GM23338 (cell line): ENCODE measurements at regions not wholly inside any gene's neighbourhood (a gene's known extent, or its start where the extent isn't known, plus 50 kb on each side); places are given as distances from the start of the nearest gene placed in this dataset.

Experiments
- CREB1 ChIP-seq: fragments of 250-450 bp; sonication (Bioruptor Pico); IDR thresholded peaks from 2 replicates; pipeline ENCODE4 v1.5.0; 2020; ENCODE audit warnings: low read depth, mild to moderate bottlenecking, moderate library complexity
- ETS1 ChIP-seq: IDR thresholded peaks from 2 replicates; pipeline ENCODE4 v1.6.1; 2016; ENCODE audit warnings: antibody characterized with exemption
- EZH2 ChIP-seq: fragments of 200-600 bp; sonication (generic); IDR thresholded peaks from one replicate; pipeline ENCODE4 v1.8.0; 2017; ENCODE audit warnings: antibody characterized with exemption, mild to moderate bottlenecking, low read depth; ENCODE audit not compliant: unreplicated experiment
- EZH2phosphoT487 ChIP-seq: fragments of 200-600 bp; sonication (generic); IDR thresholded peaks from one replicate; pipeline ENCODE4 v1.8.1; 2018; ENCODE audit warnings: antibody characterized with exemption; ENCODE audit not compliant: unreplicated experiment
- JUNB ChIP-seq: IDR thresholded peaks from one replicate; pipeline ENCODE4 v1.6.1; 2016; ENCODE audit warnings: antibody characterized with exemption; ENCODE audit not compliant: unreplicated experiment
- NANOG ChIP-seq: IDR thresholded peaks from 2 replicates; pipeline ENCODE4 v1.6.1; 2016; ENCODE audit warnings: antibody characterized with exemption, borderline replicate concordance
- POLR2AphosphoS5 ChIP-seq: IDR thresholded peaks from 2 replicates; pipeline ENCODE4 v1.6.1; 2016; ENCODE audit warnings: antibody characterized with exemption, low read depth
- REST ChIP-seq: IDR thresholded peaks from one replicate; pipeline ENCODE4 v1.6.1; 2018; ENCODE audit warnings: antibody characterized with exemption; ENCODE audit not compliant: unreplicated experiment
- ZNF331 ChIP-seq: fragments of 250-450 bp; sonication (Bioruptor Pico); IDR thresholded peaks from 2 replicates; pipeline ENCODE4 v1.5.0; 2020; ENCODE audit warnings: low read depth, mild to moderate bottlenecking, moderate library complexity
- TF ChIP-seq, protein P1 (sequence below), 2 experiments: fragments of 200-600 bp in 1 of 2; sonication (generic) in 1 of 2; conservative IDR thresholded peaks; 2 replicates each; pipeline versions ENCODE4 v1.5.1 to v1.6.1; 2016 to 2017; ENCODE audit warnings: antibody characterized with exemption in 2 of 2, low read depth in 2 of 2, mild to moderate bottlenecking in 2 of 2, moderate library complexity in 1 of 2
- TF ChIP-seq, protein P2 (sequence below): fragments of 250-450 bp; sonication (Bioruptor Pico); IDR thresholded peaks from 2 replicates; pipeline ENCODE4 v1.5.0; 2020; ENCODE audit warnings: mild to moderate bottlenecking, moderate library complexity

GRCh38 chr12:24649209-24649608 lies 299.7 kb downstream of the BCAT1 start:
- TF ChIP-seq, protein P1, sequence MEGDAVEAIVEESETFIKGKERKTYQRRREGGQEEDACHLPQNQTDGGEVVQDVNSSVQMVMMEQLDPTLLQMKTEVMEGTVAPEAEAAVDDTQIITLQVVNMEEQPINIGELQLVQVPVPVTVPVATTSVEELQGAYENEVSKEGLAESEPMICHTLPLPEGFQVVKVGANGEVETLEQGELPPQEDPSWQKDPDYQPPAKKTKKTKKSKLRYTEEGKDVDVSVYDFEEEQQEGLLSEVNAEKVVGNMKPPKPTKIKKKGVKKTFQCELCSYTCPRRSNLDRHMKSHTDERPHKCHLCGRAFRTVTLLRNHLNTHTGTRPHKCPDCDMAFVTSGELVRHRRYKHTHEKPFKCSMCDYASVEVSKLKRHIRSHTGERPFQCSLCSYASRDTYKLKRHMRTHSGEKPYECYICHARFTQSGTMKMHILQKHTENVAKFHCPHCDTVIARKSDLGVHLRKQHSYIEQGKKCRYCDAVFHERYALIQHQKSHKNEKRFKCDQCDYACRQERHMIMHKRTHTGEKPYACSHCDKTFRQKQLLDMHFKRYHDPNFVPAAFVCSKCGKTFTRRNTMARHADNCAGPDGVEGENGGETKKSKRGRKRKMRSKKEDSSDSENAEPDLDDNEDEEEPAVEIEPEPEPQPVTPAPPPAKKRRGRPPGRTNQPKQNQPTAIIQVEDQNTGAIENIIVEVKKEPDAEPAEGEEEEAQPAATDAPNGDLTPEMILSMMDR (conservative IDR thresholded peaks at IDR 0.05; ENCODE audit: low read depth in 2 of 2): no peak
- TF ChIP-seq REST (no peak), POLR2AphosphoS5 (no peak), CREB1 (CRISPR knock-in tag) (no peak), EZH2 (no peak), EZH2phosphoT487 (no peak), ETS1 (no peak), NANOG (no peak), ZNF331 (CRISPR knock-in tag) (no peak), JUNB (no peak)
- TF ChIP-seq, protein P2, sequence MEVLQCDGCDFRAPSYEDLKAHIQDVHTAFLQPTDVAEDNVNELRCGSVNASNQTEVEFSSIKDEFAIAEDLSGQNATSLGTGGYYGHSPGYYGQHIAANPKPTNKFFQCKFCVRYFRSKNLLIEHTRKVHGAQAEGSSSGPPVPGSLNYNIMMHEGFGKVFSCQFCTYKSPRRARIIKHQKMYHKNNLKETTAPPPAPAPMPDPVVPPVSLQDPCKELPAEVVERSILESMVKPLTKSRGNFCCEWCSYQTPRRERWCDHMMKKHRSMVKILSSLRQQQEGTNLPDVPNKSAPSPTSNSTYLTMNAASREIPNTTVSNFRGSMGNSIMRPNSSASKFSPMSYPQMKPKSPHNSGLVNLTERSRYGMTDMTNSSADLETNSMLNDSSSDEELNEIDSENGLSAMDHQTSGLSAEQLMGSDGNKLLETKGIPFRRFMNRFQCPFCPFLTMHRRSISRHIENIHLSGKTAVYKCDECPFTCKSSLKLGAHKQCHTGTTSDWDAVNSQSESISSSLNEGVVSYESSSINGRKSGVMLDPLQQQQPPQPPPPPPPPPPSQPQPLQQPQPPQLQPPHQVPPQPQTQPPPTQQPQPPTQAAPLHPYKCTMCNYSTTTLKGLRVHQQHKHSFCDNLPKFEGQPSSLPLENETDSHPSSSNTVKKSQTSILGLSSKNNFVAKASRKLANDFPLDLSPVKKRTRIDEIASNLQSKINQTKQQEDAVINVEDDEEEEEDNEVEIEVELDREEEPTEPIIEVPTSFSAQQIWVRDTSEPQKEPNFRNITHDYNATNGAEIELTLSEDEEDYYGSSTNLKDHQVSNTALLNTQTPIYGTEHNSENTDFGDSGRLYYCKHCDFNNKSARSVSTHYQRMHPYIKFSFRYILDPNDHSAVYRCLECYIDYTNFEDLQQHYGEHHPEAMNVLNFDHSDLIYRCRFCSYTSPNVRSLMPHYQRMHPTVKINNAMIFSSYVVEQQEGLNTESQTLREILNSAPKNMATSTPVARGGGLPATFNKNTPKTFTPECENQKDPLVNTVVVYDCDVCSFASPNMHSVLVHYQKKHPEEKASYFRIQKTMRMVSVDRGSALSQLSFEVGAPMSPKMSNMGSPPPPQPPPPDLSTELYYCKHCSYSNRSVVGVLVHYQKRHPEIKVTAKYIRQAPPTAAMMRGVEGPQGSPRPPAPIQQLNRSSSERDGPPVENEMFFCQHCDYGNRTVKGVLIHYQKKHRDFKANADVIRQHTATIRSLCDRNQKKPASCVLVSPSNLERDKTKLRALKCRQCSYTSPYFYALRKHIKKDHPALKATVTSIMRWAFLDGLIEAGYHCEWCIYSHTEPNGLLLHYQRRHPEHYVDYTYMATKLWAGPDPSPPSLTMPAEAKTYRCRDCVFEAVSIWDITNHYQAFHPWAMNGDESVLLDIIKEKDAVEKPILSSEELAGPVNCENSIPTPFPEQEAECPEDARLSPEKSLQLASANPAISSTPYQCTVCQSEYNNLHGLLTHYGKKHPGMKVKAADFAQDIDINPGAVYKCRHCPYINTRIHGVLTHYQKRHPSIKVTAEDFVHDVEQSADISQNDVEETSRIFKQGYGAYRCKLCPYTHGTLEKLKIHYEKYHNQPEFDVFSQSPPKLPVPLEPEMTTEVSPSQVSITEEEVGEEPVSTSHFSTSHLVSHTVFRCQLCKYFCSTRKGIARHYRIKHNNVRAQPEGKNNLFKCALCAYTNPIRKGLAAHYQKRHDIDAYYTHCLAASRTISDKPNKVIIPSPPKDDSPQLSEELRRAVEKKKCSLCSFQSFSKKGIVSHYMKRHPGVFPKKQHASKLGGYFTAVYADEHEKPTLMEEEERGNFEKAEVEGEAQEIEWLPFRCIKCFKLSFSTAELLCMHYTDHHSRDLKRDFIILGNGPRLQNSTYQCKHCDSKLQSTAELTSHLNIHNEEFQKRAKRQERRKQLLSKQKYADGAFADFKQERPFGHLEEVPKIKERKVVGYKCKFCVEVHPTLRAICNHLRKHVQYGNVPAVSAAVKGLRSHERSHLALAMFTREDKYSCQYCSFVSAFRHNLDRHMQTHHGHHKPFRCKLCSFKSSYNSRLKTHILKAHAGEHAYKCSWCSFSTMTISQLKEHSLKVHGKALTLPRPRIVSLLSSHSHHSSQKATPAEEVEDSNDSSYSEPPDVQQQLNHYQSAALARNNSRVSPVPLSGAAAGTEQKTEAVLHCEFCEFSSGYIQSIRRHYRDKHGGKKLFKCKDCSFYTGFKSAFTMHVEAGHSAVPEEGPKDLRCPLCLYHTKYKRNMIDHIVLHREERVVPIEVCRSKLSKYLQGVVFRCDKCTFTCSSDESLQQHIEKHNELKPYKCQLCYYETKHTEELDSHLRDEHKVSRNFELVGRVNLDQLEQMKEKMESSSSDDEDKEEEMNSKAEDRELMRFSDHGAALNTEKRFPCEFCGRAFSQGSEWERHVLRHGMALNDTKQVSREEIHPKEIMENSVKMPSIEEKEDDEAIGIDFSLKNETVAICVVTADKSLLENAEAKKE: no peak
